Kidney (tissue), 13 donors: ENCODE measurements at regions not wholly inside any gene's neighbourhood (a gene's known extent, or its start where the extent isn't known, plus 50 kb on each side); places are given as distances from the start of the nearest gene placed in this dataset.
A peak's percentile ranks its signal among the peaks of the same experiment; 100 is the strongest.

Source experiments
- DNase-seq, 5 donors: peaks; one replicate each; pipeline ENCODE4 v3.0.0-alpha.2; 2013 to 2020
- FAIRE-seq: peaks from 2 replicates; lab custom pipeline; 2012; peaks lifted over from hg19 to GRCh38; lab: Jason Lieb, UNC
- H3K27ac ChIP-seq, 2 donors: one replicate each; pipeline ENCODE4 v1.7.0; 2013; ENCODE audit warnings: low read depth in 2 of 2, low read length in 2 of 2, inconsistent platforms in 1 of 2
- H3K27me3 ChIP-seq: one replicate; pipeline ENCODE4 v1.7.1; 2013; ENCODE audit warnings: low read length, inconsistent platforms; ENCODE audit not compliant: control insufficient read depth, insufficient read depth
- H3K36me3 ChIP-seq, 3 donors: one replicate each; pipeline versions ENCODE4 v1.7.0 to v1.7.1; 2013; ENCODE audit warnings: low read length in 3 of 3, control low read depth in 1 of 3, inconsistent platforms in 1 of 3; ENCODE audit not compliant: insufficient read depth in 3 of 3, control insufficient read depth in 2 of 3
- H3K4me1 ChIP-seq, 3 donors: one replicate each; pipeline versions ENCODE4 v1.7.0 to v1.7.1; 2013; ENCODE audit warnings: low read length in 3 of 3, inconsistent platforms in 1 of 3, low read depth in 1 of 3; ENCODE audit not compliant: control insufficient read depth in 2 of 3, insufficient read depth in 2 of 3
- H3K4me3 ChIP-seq, 3 donors: one replicate each; pipeline versions ENCODE4 v1.7.0 to v1.8.1; 2013; ENCODE audit warnings: low read length in 3 of 3, control low read depth in 1 of 3, inconsistent platforms in 1 of 3
- H3K9ac ChIP-seq, 3 donors: one replicate each; pipeline versions ENCODE4 v1.7.0 to v1.7.1; 2013; ENCODE audit warnings: low read length in 3 of 3, control low read depth in 1 of 3, inconsistent platforms in 1 of 3
- H3K9me3 ChIP-seq, 3 donors: one replicate each; pipeline versions ENCODE4 v1.7.0 to v1.7.1; 2013; ENCODE audit warnings: low read length in 3 of 3, control low read depth in 1 of 3, inconsistent platforms in 1 of 3; ENCODE audit not compliant: control insufficient read depth in 2 of 3, insufficient read depth in 1 of 3
- intact Hi-C: fragments of 100-400 bp; cut with DNase I; formaldehyde crosslinking; loops from one replicate; pipeline ENCODE4 v1.11.1; 2022
- TF ChIP-seq, protein P1 (sequence below): IDR thresholded peaks from 3 replicates; pipeline ENCODE4 v1.5.1; 2012; ENCODE audit warnings: mild to moderate bottlenecking, moderate library complexity, borderline replicate concordance; ENCODE audit not compliant: insufficient read depth; ENCODE audit errors: extremely low read depth
- donor health status: control.
- donor health status: control.
- donor health status: control.
- donor health status: control.
- donor health status: control.
- donor health status: DM: yes; HTN: yes; CAD: no.
- donor health status: Normal renal cell carcinoma (clear cell type).

DNA sequence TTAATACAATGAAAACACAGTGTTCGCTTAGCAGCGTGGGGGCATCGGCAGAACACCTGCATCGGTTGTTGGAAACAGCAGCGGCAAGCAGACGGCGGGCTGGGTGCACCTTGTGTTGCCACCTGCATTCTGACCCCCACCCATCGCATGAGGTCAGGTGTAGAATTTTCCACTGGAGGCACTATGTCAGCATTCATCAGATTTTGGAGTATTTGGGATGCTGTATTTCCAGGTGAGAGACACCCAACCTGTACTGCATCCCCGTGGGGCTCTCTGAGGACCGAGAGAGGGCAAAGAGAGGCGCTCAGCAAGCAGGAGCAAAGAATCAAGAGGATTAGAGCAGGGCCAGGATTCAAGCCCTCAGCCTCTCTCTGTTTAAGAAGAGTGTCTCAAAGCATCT, 116.4 kb upstream of the MGMT start:
- H3K36me3 ChIP-seq: no peaks in the 10 kb centered on the region
- no peak overlapping the region for H3K4me3 ChIP-seq
- no peaks in the 10 kb centered on the region for H3K27me3 ChIP-seq
- DNase-seq: no peak
- H3K9me3 ChIP-seq: no peaks in the 10 kb centered on the region
- intact Hi-C loops: no loop called here
- H3K9ac ChIP-seq: no peak overlapping the region
- no peak for FAIRE-seq
- H3K4me1 ChIP-seq: no peaks in the 10 kb centered on the region
- no peak overlapping the region for H3K27ac ChIP-seq
- TF ChIP-seq, protein P1, sequence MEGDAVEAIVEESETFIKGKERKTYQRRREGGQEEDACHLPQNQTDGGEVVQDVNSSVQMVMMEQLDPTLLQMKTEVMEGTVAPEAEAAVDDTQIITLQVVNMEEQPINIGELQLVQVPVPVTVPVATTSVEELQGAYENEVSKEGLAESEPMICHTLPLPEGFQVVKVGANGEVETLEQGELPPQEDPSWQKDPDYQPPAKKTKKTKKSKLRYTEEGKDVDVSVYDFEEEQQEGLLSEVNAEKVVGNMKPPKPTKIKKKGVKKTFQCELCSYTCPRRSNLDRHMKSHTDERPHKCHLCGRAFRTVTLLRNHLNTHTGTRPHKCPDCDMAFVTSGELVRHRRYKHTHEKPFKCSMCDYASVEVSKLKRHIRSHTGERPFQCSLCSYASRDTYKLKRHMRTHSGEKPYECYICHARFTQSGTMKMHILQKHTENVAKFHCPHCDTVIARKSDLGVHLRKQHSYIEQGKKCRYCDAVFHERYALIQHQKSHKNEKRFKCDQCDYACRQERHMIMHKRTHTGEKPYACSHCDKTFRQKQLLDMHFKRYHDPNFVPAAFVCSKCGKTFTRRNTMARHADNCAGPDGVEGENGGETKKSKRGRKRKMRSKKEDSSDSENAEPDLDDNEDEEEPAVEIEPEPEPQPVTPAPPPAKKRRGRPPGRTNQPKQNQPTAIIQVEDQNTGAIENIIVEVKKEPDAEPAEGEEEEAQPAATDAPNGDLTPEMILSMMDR: no peak

DNA sequence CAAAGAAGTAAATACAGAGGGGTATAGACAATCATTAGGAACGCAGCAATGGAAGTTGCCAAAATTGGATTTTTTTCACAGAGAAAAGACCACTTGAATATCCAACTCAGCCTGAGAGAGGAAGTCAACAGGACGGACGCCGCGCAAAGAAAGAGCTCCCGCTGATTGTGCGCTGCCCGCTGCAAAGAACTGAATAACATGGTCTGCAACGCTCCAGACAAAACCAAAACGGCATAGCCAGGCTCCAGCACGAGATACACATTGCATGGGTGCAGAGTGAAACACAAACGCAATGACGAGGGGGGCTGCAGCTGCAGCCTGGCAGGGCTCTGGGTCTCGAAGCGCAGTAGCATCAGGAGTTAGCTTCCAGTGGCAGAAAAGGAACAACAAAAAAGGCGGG, 113.9 kb upstream of the MGMT start:
- peaks cover 0 to 5% (median 0%) of the 10 kb centered on the region in 3 donors for H3K9me3 ChIP-seq
- H3K4me1 ChIP-seq: no peaks in the 10 kb centered on the region
- no peak overlapping the region for H3K4me3 ChIP-seq
- no peaks in the 10 kb centered on the region for H3K36me3 ChIP-seq
- no peak overlapping the region for H3K9ac ChIP-seq
- H3K27me3 ChIP-seq: no peaks in the 10 kb centered on the region
- peak in 1 of 5 donors; percentile 0 for DNase-seq
- no peak overlapping the region for H3K27ac ChIP-seq
- TF ChIP-seq, protein P1: no peak
- FAIRE-seq: no peak
- intact Hi-C loops: no loop called here

DNA sequence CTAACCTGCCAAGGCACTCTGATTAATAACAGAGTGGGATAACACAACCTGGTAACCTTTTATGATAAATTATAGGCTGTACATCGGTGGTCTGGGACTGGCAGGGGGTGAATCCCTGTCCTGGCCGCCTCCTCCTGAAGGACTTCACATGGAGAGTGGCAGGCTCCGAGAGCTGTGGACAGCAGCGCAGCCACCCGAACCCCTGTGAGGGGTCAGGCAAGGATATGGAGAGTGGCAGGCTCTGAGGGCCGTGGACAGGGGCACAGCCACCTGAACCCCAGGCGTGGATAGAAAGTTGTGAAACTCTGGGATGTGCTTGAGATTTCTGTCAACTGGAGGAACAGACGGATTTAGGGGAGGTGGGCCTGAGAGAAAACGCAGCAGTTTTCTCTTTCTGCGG, 107.0 kb upstream of the MGMT start:
- TF ChIP-seq, protein P1: no peak
- peaks cover 0 to 5% (median 0%) of the 10 kb centered on the region in 3 donors for H3K9me3 ChIP-seq
- no peak overlapping the region for H3K4me3 ChIP-seq
- no peaks in the 10 kb centered on the region for H3K36me3 ChIP-seq
- no peak for DNase-seq
- H3K4me1 ChIP-seq: no peaks in the 10 kb centered on the region
- no peak overlapping the region for H3K9ac ChIP-seq
- FAIRE-seq: no peak
- intact Hi-C loops: no loop called here
- no peak overlapping the region for H3K27ac ChIP-seq
- H3K27me3 ChIP-seq: no peaks in the 10 kb centered on the region
